ENCODE measurements at regions not wholly inside any gene's neighbourhood (a gene's known extent, or its start where the extent isn't known, plus 50 kb on each side); places are given as distances from the start of the nearest gene placed in this dataset.

DNA sequence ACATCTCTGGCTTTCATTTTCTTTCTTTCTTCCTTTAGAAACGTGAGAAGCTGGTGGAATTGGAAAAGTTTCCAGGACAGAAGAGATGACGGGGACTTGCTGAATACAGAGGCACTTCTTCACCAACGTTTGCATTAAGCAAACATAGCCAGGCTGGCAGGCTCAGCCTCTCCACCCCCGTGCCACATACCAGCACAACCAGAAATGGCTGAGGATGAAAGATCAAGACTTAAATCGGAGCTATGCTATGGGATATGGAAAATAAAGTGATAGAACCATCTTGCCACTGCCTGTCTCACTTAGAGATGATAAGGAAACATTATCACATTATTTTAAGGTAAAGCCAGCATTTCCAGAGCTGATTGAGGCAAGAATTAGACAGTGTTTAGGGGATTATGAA is 483.3 kb downstream of the BCL11A start:
- FAIRE-seq (no peak), DNase-seq (ENCODE audit: low read depth in 1 of 2, low spot score in 1 of 2) (no peak), ATAC-seq (no peak)
- Histone ChIP-seq H3K4me3 (no peak overlapping the region), H3K27ac (no peak overlapping the region), H3K9me3 (no peaks in the 10 kb centered on the region), H3K4me2 (no peak overlapping the region), H3K4me1 (no peaks in the 10 kb centered on the region)
- TF ChIP-seq RAD21 (conservative IDR thresholded peaks at IDR 0.05 in 1 of 2, IDR thresholded peaks at IDR 0.05 in 1 of 2) (no peak), CBX2 (IDR thresholded peaks at IDR 0.05; ENCODE audit: borderline replicate concordance, low read depth) (no peak)
- ChIA-PET CTCF (interaction anchor here (2.2 kb wide), 1 partner anchor 44 kb away, joined by 5 read pairs; no protein-coding TSS in a partner anchor), POLR2A (no interaction called here)
- 6% methylated on average over 5 of the region's 5 CpGs for WGBS (ENCODE audit: missing lambda C conversion rate)

DNA sequence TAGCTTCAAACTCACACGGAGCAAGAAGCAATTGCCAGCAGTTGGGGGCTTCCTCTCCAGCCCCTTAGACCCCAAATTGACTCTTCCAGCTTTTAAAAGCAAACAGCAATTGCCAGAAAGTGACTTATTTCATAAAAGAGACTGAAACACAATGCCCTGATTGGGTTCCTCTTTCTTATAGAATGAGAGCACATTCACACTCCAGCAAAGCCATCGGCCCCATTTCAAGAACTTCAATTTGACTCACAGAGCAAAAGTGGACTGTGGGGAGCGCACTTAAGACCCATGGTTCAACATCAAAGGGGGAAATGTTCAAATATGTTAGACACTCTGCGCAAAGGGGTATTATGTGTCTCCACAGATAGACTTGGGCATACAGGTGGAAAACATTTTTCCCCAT is 484.7 kb downstream of the BCL11A start:
- Histone ChIP-seq H3K9me3 (no peaks in the 10 kb centered on the region), H3K4me1 (no peaks in the 10 kb centered on the region), H3K27ac (no peak overlapping the region), H3K4me2 (no peak overlapping the region), H3K4me3 (no peak overlapping the region)
- no peak for DNase-seq (ENCODE audit: low read depth in 1 of 2, low spot score in 1 of 2)
- no peak for TF ChIP-seq KDM1A (IDR thresholded peaks at IDR 0.05; ENCODE audit: low read depth)
- no peak for TF ChIP-seq GATA3 (IDR thresholded peaks at IDR 0.05; ENCODE audit: borderline replicate concordance)
- TF ChIP-seq NR3C1 (IDR thresholded peaks at IDR 0.05): no peak
- no peak for TF ChIP-seq MAZ (IDR thresholded peaks at IDR 0.05; ENCODE audit: borderline replicate concordance, low read depth, low read length)
- no peak for TF ChIP-seq SMC3 (IDR thresholded peaks at IDR 0.05)
- TF ChIP-seq TP53 (CRISPR knock-in tag; IDR thresholded peaks at IDR 0.05): no peak
- no peak for TF ChIP-seq RNF2 (IDR thresholded peaks at IDR 0.05; ENCODE audit: borderline replicate concordance, low read depth)
- no peak for TF ChIP-seq RAD21 (conservative IDR thresholded peaks at IDR 0.05 in 1 of 2, IDR thresholded peaks at IDR 0.05 in 1 of 2)
- TF ChIP-seq POLR2A (IDR thresholded peaks at IDR 0.05; ENCODE audit: low read length): no peak
- TF ChIP-seq FOSL2 (IDR thresholded peaks at IDR 0.05): no peak
- TF ChIP-seq FOSL2 (CRISPR knock-in tag; IDR thresholded peaks at IDR 0.05): no peak
- no peak for TF ChIP-seq FOSB (CRISPR knock-in tag; IDR thresholded peaks at IDR 0.05)
- CTCF ChIA-PET: interaction anchor here (2.2 kb wide), 1 partner anchor 42 kb away, joined by 5 read pairs; no protein-coding TSS in a partner anchor
- FAIRE-seq: no peak
- WGBS (ENCODE audit: missing lambda C conversion rate): 15% methylated on average over 4 of the region's 4 CpGs
- ATAC-seq: no peak
- POLR2A ChIA-PET: no interaction called here

DNA sequence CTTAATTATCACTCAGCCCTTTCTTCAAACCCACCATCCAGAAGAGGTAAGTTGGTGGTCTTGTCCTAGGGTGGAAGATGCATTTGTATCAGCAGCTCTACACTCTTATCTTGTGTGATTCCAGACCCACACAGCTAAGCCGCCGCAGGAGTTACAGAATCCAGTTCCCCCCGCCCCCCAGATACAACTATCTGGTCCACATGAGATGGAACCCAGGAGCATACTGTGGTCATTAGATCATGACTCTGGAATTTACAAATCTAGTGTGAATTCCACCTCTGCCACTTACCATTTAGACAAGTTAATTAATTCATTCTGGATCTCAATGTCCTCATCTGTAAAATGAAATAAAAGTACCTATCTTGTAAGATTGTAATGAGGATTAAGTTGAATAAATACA is 486.4 kb downstream of the BCL11A start:
- H3K4me3 ChIP-seq: no peak overlapping the region
- DNase-seq (ENCODE audit: low read depth in 1 of 2, low spot score in 1 of 2): no peak
- no peak overlapping the region for H3K4me2 ChIP-seq
- no peaks in the 10 kb centered on the region for H3K9me3 ChIP-seq
- ATAC-seq: no peak
- H3K4me1 ChIP-seq: no peaks in the 10 kb centered on the region
- CTCF ChIA-PET: no interaction called here
- TF ChIP-seq, protein P1, sequence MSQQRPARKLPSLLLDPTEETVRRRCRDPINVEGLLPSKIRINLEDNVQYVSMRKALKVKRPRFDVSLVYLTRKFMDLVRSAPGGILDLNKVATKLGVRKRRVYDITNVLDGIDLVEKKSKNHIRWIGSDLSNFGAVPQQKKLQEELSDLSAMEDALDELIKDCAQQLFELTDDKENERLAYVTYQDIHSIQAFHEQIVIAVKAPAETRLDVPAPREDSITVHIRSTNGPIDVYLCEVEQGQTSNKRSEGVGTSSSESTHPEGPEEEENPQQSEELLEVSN (IDR thresholded peaks at IDR 0.05; ENCODE audit: borderline replicate concordance, low read depth): no peak
- TF ChIP-seq KDM5A (IDR thresholded peaks at IDR 0.05) (no peak), ZNF302 (CRISPR knock-in tag; IDR thresholded peaks at IDR 0.05) (no peak), EHMT2 (IDR thresholded peaks at IDR 0.05; ENCODE audit: low read depth) (no peak), TFCP2L1 (CRISPR knock-in tag; IDR thresholded peaks at IDR 0.05) (no peak), JUNB (IDR thresholded peaks at IDR 0.05) (no peak), NR3C1 (IDR thresholded peaks at IDR 0.05) (no peak), NPAS2 (CRISPR knock-in tag; IDR thresholded peaks at IDR 0.05; ENCODE audit: borderline replicate concordance) (no peak), CBX2 (IDR thresholded peaks at IDR 0.05; ENCODE audit: borderline replicate concordance, low read depth) (no peak), HDAC2 (IDR thresholded peaks at IDR 0.05) (no peak), NFE2L2 (conservative IDR thresholded peaks at IDR 0.05; ENCODE audit: low read length) (no peak), EP300 (IDR thresholded peaks at IDR 0.05) (no peak), HOXB13 (CRISPR knock-in tag; IDR thresholded peaks at IDR 0.05; ENCODE audit: low read depth) (no peak)
- TF ChIP-seq, protein P2, sequence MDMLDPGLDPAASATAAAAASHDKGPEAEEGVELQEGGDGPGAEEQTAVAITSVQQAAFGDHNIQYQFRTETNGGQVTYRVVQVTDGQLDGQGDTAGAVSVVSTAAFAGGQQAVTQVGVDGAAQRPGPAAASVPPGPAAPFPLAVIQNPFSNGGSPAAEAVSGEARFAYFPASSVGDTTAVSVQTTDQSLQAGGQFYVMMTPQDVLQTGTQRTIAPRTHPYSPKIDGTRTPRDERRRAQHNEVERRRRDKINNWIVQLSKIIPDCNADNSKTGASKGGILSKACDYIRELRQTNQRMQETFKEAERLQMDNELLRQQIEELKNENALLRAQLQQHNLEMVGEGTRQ (IDR thresholded peaks at IDR 0.05): no peak
- FAIRE-seq: no peak
- POLR2A ChIA-PET: no interaction called here
- H3K27ac ChIP-seq: no peak overlapping the region
- 19% methylated on average over 3 of the region's 3 CpGs for WGBS (ENCODE audit: missing lambda C conversion rate)

Measured in A549 (cell line).